Ascending aorta (tissue), 2 donors: ENCODE measurements at regions not wholly inside any gene's neighbourhood (a gene's known extent, or its start where the extent isn't known, plus 50 kb on each side); places are given as distances from the start of the nearest gene placed in this dataset.

ENCODE experiments used
- DNase-seq, 2 donors: peaks; one replicate each; pipeline ENCODE4 v3.0.0-alpha.2; 2019; ENCODE audit warnings: low spot score in 2 of 2
- H3K27ac ChIP-seq, 2 donors: fragments of 200-600 bp; sonication (generic); one replicate each; pipeline ENCODE4 v1.5.1; 2016 to 2017; ENCODE audit warnings: mild to moderate bottlenecking in 1 of 2
- H3K27me3 ChIP-seq: fragments of 200-600 bp; sonication (generic); one replicate; pipeline ENCODE4 v1.5.1; 2017
- H3K36me3 ChIP-seq, 2 donors: fragments of 200-600 bp; sonication (generic); one replicate each; pipeline ENCODE4 v1.5.1; 2016
- H3K4me1 ChIP-seq, 2 donors: fragments of 200-600 bp; sonication (generic); one replicate each; pipeline ENCODE4 v1.5.1; 2016 to 2017; ENCODE audit warnings: mild to moderate bottlenecking in 1 of 2
- H3K4me3 ChIP-seq, 2 donors: fragments of 200-600 bp; sonication (generic); one replicate each; pipeline ENCODE4 v1.5.1; 2016 to 2017; ENCODE audit warnings: mild to moderate bottlenecking in 1 of 2
- H3K9me3 ChIP-seq, 2 donors: fragments of 200-600 bp; sonication (generic); one replicate each; pipeline ENCODE4 v1.5.1; 2016
- intact Hi-C: fragments of 100-400 bp; cut with DNase I; formaldehyde crosslinking; loops from one replicate; pipeline ENCODE4 v1.15.1; 2023
- TF ChIP-seq, protein P1 (sequence below), 3 experiments: fragments of 200-600 bp in 2 of 3; fragments of 450-650 bp in 1 of 3; sonication (generic) in 2 of 3; IDR thresholded peaks; one replicate each; pipeline ENCODE4 v1.5.1; 2016 to 2019; ENCODE audit warnings: antibody characterized with exemption in 3 of 3, mild to moderate bottlenecking in 1 of 3, moderate library complexity in 1 of 3

DNA sequence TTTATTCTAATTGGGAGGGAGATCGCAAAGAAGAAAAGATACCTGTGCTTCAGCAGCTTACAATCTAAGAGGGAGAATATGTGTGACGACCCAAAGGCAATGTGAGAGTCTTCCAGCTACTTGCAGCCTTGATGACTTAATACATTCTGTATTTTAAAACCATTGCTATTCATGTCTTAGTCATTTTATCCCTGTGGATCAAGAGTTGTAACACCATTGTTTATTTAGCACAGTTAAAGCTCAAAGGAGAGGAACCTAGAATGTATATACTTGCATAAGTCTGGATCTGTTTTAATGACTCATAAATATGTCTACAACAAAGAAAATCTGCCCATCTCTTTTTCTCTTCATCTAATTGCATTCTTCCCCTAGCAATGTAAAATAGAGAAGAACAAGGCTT, 117.9 kb upstream of the DLX6 start:
- H3K36me3 ChIP-seq, result no peaks in the 10 kb centered on the region
- TF ChIP-seq, protein P1, sequence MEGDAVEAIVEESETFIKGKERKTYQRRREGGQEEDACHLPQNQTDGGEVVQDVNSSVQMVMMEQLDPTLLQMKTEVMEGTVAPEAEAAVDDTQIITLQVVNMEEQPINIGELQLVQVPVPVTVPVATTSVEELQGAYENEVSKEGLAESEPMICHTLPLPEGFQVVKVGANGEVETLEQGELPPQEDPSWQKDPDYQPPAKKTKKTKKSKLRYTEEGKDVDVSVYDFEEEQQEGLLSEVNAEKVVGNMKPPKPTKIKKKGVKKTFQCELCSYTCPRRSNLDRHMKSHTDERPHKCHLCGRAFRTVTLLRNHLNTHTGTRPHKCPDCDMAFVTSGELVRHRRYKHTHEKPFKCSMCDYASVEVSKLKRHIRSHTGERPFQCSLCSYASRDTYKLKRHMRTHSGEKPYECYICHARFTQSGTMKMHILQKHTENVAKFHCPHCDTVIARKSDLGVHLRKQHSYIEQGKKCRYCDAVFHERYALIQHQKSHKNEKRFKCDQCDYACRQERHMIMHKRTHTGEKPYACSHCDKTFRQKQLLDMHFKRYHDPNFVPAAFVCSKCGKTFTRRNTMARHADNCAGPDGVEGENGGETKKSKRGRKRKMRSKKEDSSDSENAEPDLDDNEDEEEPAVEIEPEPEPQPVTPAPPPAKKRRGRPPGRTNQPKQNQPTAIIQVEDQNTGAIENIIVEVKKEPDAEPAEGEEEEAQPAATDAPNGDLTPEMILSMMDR (IDR thresholded peaks at IDR 0.05), result no peak
- H3K27ac ChIP-seq, result no peak overlapping the region
- DNase-seq, result no peak
- no peak overlapping the region for H3K4me3 ChIP-seq
- no peaks in the 10 kb centered on the region for H3K27me3 ChIP-seq
- intact Hi-C loops, result no loop called here
- no peaks in the 10 kb centered on the region for H3K4me1 ChIP-seq
- no peaks in the 10 kb centered on the region for H3K9me3 ChIP-seq

DNA sequence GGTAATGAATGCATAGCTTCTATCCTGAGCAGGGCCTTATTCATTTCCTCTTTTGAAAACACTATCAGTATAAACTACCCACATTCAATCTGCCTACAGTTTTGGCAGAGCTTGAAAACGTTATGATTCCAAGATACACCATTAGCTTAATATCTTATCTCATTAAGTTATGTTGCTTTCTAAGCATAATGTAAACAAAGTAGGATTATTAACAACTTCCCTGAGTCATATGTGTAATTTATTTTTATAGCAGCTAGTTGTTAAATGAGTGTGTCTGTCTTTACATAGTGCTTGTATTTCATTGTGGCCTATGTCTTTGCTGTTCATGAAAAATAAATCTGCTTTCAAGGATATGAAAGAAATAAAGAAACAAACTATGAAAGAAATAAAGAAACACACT, 106.2 kb upstream of the DLX6 start:
- no peak for DNase-seq
- TF ChIP-seq, protein P1 (IDR thresholded peaks at IDR 0.05), result no peak
- no peak overlapping the region for H3K27ac ChIP-seq
- no peaks in the 10 kb centered on the region for H3K4me1 ChIP-seq
- H3K9me3 ChIP-seq, result no peaks in the 10 kb centered on the region
- H3K4me3 ChIP-seq, result no peak overlapping the region
- no peaks in the 10 kb centered on the region for H3K36me3 ChIP-seq
- no peaks in the 10 kb centered on the region for H3K27me3 ChIP-seq
- intact Hi-C loops, result no loop called here

DNA sequence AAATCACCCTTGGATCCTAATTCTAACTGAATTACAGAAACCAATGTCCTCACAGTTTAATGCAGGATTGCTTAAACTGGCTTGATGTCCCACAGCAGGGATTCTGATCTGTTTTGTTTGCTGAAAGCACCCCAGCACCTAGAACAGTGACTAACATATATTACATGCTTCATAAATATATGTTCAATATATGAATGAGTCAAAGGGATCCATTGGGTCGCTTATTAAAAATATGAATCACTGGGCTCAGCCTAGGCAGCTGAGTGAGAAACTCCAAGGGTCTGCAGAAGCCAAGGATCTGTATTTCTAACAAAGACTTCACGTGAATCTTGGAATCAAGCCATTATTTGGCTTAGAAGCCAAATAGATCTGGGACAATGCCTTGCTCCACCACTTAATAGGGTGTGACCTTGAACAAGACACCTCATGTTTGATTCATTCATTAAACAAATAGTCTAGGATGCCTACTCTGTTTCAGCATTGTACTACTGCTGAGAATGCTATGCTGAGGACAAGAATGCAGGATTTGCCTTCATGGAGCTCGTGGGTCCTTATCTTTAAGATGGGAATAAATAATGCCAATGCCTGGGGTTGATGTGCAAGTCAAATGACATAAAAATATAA, 103.4 kb upstream of the DLX6 start:
- Histone ChIP-seq H3K4me1 (no peaks in the 10 kb centered on the region), H3K27ac (no peak overlapping the region), H3K4me3 (no peak overlapping the region), H3K27me3 (no peaks in the 10 kb centered on the region), H3K9me3 (no peaks in the 10 kb centered on the region), H3K36me3 (no peaks in the 10 kb centered on the region)
- intact Hi-C loops, result no loop called here
- DNase-seq, result no peak
- TF ChIP-seq, protein P1 (IDR thresholded peaks at IDR 0.05), result no peak

DNA sequence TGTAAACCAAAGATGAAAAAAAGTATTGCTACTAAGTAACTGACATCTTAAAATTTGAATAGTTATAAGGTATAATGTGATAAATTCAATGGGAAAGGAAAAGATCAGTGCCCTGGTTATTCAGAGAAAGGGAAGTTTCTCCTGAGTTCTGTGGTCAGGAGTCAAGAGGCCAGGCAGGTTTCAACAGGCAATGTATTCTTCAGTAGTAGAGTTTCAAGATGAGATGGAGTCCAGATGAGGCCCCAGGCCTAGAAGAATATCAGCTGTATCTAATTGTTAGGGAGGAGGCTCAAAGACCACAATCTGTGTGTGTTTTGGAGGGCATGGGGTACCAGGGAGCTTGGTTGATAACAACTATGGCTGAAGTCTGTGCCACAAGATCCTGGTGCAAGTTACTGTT, 101.4 kb upstream of the DLX6 start:
- H3K27ac ChIP-seq, result no peak overlapping the region
- no peak for DNase-seq
- H3K36me3 ChIP-seq, result no peaks in the 10 kb centered on the region
- no peaks in the 10 kb centered on the region for H3K4me1 ChIP-seq
- H3K9me3 ChIP-seq, result no peaks in the 10 kb centered on the region
- H3K4me3 ChIP-seq, result no peak overlapping the region
- H3K27me3 ChIP-seq, result no peaks in the 10 kb centered on the region
- TF ChIP-seq, protein P1 (IDR thresholded peaks at IDR 0.05), result no peak
- intact Hi-C loops, result no loop called here

DNA sequence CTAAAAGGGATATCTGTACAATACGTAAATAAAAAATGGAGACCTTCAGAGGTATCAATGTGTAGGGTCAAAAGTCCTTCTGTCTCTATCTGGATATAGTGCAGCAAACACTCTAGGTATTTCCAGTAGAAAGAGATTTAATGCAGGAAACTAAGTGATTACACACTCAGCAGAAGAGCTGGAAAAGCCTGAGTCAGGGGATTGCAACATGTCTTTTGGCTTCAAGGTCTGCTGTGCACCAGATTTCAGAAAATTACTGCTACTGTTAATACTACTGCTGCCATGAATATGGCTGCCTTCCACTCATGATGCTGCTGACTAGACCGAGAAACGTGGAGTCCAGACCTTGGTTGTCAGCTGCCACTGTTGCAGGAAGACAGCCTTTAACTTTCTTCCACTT, 94.9 kb upstream of the DLX6 start:
- no peaks in the 10 kb centered on the region for H3K4me1 ChIP-seq
- H3K9me3 ChIP-seq, result no peaks in the 10 kb centered on the region
- no peaks in the 10 kb centered on the region for H3K27me3 ChIP-seq
- no peaks in the 10 kb centered on the region for H3K36me3 ChIP-seq
- intact Hi-C loops, result no loop called here
- no peak for DNase-seq
- no peak overlapping the region for H3K27ac ChIP-seq
- TF ChIP-seq, protein P1 (IDR thresholded peaks at IDR 0.05), result no peak
- no peak overlapping the region for H3K4me3 ChIP-seq

DNA sequence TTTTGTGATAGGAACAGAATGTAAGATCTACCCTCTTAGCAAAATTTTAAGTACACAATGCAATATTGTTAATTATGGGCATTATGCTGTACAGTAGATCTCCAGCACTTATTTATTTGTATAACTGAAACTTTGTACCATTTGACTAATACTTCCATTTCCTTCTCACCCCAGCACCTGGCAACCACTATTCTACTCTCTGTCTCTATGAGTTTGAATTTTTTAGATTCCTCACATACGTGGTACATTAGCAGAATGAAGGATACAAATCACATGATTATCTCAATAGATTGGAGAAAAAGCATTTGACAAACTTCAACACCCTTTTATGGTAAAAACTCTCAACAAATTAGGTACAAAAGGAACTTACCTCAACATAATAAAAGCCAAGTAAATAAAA, 90.3 kb upstream of the DLX6 start:
- Histone ChIP-seq H3K9me3 (no peaks in the 10 kb centered on the region), H3K27ac (no peak overlapping the region), H3K4me1 (no peaks in the 10 kb centered on the region), H3K36me3 (no peaks in the 10 kb centered on the region), H3K4me3 (no peak overlapping the region), H3K27me3 (no peaks in the 10 kb centered on the region)
- no peak for DNase-seq
- TF ChIP-seq, protein P1 (IDR thresholded peaks at IDR 0.05), result no peak
- intact Hi-C loops, result no loop called here
